GM18507 (cell line): ENCODE measurements at regions not wholly inside any gene's neighbourhood (a gene's known extent, or its start where the extent isn't known, plus 50 kb on each side); places are given as distances from the start of the nearest gene placed in this dataset.
"Not testable (repeated sequence)": the region's sequence is repeated elsewhere in the genome, so short reads cannot be mapped to it uniquely, and the experiment has no call there.

Source experiments
- DNase-seq: peaks from one replicate; pipeline ENCODE4 v3.0.0; 2011; ENCODE audit warnings: low read depth; ENCODE audit not compliant: insufficient read length; ENCODE audit errors: extremely low spot score
- FAIRE-seq: peaks from 2 replicates; lab custom pipeline; 2011; peaks lifted over from hg19 to GRCh38; lab: Jason Lieb, UNC

DNA sequence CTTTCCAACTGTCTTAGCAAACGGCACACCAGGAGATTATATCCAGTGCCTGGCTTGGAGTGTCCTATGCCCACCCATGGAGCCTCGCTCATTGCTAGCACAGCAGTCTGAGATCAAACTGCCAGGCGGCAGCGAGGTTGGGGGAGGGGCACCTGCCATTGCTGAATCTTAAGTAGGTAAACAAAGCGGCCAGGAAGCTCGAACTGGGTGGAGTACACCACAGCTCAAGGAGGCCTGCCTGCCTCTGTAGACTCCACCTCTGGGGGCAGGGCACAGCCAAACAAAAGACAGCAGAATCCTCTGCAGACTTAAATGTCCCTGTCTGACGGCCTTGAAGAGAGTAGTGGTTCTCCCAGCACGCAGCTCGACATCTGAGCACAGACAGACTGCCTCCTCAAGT lies 325.0 kb downstream of the TRIM36 start:
- DNase-seq, FAIRE-seq: not testable (repeated sequence)

DNA sequence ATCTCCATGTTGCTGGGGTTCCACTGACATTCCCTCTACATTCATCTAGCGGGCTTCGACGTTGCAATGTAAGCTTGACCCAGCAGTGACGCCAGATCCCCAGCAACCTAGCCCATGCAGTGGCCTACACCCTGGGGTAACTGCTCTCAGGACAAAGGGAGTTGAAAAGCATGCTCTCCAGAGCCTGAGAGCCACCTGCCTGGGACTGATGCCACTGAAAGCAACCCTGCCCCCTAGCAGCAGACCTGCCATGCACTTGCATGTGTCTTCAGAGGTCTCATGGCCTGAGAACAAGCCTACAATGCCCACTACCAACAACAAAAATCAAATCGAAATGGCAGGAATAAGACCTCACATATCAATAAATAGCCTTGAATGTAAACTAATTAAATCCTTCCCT lies 330.3 kb downstream of the TRIM36 start:
- FAIRE-seq = no peak
- DNase-seq = no peak

GRCh38 chr5:114838937-114839336 lies 330.8 kb downstream of the TRIM36 start:
- FAIRE-seq (no peak), DNase-seq (no peak)

DNA sequence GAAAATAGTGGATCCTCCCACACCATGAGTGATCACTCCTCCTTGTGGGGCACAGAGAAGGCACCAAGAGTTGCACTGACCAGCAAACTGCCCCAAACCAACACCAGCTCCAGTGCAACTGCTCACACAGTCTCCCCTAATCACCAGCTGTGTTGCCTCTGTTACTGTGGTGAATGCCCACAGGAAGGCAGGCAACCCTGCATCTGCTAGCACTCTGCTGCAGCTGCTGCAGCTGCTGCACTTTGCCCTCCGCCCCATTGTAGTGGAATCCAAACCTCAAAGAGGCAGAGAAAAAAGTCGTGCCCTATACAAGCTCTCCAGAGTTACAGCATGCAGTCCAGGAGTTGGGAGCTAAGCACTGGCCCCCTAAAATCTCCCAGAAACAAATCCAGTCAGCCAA lies 339.6 kb downstream of the TRIM36 start:
- no peak for FAIRE-seq
- no peak for DNase-seq

DNA sequence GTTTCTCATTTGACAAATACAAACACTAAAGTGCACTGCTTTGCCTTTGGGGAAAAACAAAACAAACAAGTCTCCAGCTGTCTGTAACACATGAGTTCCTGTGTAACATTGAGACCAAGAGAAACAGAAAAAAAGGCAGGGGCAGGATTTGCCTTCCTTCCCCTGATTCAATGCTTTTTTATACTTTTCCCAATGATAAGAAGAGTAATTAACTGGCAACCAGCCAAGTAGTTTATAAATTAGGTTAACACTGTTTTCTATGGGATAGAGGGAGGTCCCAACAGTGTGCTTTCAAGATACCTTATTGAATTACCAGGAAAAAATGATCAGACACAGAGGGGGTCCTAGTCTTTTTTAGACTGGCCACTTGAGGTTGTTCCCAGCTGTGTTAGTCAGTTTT lies 346.8 kb downstream of the TRIM36 start:
- FAIRE-seq (no peak), DNase-seq (no peak)

GRCh38 chr5:114822436-114822835 lies 347.3 kb downstream of the TRIM36 start:
- DNase-seq (no peak), FAIRE-seq (no peak)

- DNase-seq (no peak), FAIRE-seq (no peak)
These were observed 379.3 kb downstream of the TRIM36 start for GRCh38 chr5:114790403-114790792.

DNA sequence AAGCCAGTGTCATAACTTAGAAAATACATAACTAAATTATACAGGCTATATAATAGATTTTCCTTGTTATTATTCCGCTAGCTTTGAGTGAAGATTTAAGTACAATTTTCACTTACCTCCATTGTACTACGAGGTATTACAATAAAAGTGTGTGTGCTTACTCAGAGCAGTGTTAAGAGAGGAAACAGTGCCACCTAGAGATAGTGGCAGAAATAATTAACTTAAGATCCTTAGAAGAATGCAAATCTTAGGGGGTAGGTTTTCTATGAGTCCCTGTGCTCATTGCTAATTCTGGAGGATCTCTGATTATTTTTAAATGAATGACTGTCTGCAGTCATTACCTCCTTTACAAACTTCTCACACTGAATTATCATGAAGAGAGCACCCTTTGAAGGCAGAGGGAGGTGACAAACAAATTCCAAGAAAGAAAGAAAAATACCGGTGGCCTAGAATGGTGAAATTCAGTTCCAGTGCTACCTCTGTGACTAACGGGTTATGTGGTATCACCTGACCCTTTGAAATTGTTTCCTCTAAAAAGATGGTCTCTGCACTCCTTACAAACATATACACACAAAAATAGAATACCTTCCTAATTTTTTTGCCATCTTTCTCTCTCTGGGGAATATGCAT lies 379.8 kb downstream of the TRIM36 start:
- peak; percentile 76 for FAIRE-seq
- no peak for DNase-seq

- FAIRE-seq (no peak), DNase-seq (no peak)
These were observed 386.8 kb downstream of the TRIM36 start for GRCh38 chr5:114782869-114783268.

DNA sequence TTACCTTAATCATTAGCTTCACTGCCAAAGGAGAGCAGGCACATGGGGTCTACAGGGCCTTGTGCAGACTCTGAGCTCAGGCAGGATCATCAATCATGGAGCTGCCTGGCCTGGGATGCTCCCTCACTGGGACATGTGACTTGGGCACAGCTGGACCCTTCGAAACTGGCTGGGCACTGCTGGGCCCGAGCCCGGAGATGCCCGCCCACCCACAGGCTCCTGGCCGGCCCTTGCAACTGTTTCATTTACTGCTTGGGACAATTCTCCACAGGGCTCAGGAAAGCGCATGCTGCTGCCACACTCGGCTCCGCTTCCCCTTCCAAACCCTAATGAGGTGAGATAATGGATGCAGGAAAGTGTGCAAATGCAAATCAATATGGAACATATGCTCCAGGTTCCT lies 387.5 kb downstream of the TRIM36 start:
- DNase-seq = no peak
- no peak for FAIRE-seq

GRCh38 chr5:114780290-114780689 lies 389.4 kb downstream of the TRIM36 start:
- DNase-seq (no peak), FAIRE-seq (no peak)

- DNase-seq (no peak), FAIRE-seq (no peak)
These were observed 382.5 kb downstream of the KCNN2 start for GRCh38 chr5:114744406-114744805.

- DNase-seq (no peak), FAIRE-seq (no peak)
These were observed 372.4 kb downstream of the KCNN2 start for GRCh38 chr5:114734238-114734637.

DNA sequence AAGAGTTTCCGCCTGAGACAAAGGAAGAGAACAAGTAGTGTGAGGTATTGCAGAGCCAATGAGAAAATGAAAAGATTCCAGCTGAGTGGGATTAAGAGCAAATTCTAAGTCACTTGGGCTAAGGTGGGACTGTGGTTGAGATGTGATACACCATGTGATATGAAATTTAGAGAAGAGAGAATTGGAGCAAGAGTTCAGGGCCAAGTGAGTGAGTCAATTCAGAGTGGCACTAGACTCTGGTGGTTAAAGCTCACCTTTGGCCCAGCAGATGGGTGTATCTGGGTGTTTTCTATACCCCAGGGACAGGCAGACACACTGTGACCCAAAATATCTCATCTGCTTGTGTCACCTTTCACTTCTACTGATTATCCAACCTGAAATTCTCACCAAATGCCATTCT lies 368.1 kb downstream of the KCNN2 start:
- DNase-seq = no peak
- FAIRE-seq = no peak

GRCh38 chr5:114727358-114727757 lies 365.5 kb downstream of the KCNN2 start:
- DNase-seq = no peak
- FAIRE-seq = no peak

DNA sequence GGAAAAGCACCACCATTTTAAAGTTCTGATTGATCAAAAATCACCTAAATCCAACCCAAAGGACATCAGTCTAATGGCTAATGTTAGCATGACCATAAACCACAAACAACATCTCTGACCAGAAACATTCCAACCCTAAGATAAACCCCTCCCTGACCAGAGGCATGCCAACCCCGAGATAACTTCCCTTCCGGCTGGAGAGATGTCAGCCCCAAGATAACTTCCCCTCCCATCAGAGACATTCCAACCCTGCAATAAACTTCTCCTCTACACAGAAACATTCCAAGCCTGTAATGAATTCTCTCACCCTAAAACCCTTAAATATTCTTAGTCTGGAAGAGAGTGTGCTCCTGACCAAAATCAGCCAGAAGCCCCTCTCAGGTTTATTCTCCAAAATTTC lies 364.3 kb downstream of the KCNN2 start:
- DNase-seq = no peak
- FAIRE-seq = no peak

DNA sequence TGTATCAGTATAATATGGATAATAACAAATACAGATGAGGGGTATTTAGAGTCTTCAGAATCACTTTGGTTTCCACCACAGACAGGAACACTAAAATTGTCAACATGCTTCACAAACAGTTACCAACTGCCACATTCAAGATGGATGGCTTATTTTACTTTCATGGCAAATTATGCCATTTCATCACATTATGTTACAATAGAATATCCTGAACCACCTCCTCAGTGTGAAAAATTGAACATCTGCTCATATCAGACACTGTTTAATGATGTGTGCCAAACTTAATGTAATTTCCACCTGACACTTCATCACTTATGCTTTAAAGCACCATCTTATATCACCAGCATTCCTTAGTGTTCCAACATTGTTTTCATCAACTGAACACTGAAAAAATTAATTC lies 357.4 kb downstream of the KCNN2 start:
- FAIRE-seq = no peak

GRCh38 chr5:114716955-114717354 lies 355.1 kb downstream of the KCNN2 start:
- no peak for FAIRE-seq

More for the DNA sequence above, 357.4 kb downstream of the KCNN2 start:
- no peak for DNase-seq

GRCh38 chr5:114704225-114704893 lies 342.5 kb downstream of the KCNN2 start:
- DNase-seq, FAIRE-seq: not testable (repeated sequence)

More at GRCh38 chr5:114716955-114717354, 355.1 kb downstream of the KCNN2 start:
- DNase-seq = no peak

DNA sequence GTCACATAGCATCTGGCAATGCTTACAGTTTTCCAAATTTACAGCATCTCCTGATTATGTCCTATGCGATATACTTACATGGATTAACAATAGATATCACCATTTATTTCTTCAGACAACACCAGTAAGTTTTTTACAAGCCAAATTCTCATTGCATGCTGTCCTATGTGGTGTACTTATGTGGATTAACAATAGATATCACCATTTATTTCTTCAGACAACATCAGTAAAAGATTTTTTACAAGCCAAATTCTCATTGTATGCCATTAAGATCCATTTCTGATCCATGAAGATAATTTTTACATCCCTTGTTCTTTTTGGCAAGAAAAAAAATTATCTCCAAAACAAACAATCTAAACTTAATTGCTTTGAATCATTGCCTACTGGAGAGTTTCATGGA lies 340.9 kb downstream of the KCNN2 start:
- no peak for DNase-seq
- FAIRE-seq = no peak

DNA sequence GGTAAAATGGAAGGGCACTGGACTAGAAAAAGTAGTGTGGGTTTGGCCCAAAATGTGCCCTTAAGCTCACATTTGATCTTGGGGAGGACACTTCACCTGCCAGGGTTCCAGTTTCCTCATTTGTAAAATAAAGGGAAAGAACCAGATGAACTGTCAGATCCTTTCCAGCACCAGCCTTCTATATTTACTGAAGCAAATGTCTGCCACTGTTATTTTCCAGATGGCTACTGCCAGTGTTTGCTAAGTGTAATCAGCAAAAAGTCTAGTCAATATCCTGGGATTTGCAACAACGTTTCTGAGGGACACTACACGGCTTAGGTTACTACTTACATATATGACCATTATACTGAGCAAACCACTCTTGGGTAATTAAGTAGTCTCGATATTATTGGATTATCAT lies 340.3 kb downstream of the KCNN2 start:
- no peak for DNase-seq
- FAIRE-seq = no peak
